A673 (cell line): ENCODE measurements at regions not wholly inside any gene's neighbourhood (a gene's known extent, or its start where the extent isn't known, plus 50 kb on each side); places are given as distances from the start of the nearest gene placed in this dataset.

Experiments
- EZH2 ChIP-seq: fragments of 200-600 bp; sonication (generic); IDR thresholded peaks from 2 replicates; pipeline ENCODE4 v1.6.1; 2017; ENCODE audit warnings: borderline replicate concordance, low read depth, mild to moderate bottlenecking, mixed read lengths, antibody characterized with exemption, low read length; ENCODE audit not compliant: poor library complexity, severe bottlenecking
- TF ChIP-seq, protein P1 (sequence below): fragments of 300-800, 200-600 bp; sonication (generic); conservative IDR thresholded peaks from 2 replicates; pipeline ENCODE4 v1.5.1; 2017; ENCODE audit warnings: low read depth, mild to moderate bottlenecking, antibody characterized with exemption, low read length, moderate library complexity, mixed read lengths

DNA sequence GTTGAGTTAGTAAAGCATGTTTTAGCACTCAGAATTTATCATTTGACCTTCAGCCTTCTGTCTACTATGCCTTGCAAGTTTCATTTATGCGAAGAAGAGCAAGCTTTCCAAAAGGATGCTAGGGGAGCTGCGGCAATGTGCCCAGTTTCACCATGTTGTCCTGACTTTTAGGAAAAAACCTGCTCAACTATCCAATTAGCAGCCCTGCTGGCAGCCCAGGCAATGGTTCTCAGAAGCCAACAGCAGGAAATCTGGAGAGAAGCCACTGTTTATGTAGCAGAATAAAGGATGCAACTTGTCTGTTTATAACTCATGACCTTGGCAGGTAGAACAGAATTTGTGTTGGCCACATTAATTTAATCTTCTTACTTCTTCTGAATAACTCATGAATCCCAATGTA lies 230.8 kb downstream of the ABCC12 start:
- TF ChIP-seq, protein P1, sequence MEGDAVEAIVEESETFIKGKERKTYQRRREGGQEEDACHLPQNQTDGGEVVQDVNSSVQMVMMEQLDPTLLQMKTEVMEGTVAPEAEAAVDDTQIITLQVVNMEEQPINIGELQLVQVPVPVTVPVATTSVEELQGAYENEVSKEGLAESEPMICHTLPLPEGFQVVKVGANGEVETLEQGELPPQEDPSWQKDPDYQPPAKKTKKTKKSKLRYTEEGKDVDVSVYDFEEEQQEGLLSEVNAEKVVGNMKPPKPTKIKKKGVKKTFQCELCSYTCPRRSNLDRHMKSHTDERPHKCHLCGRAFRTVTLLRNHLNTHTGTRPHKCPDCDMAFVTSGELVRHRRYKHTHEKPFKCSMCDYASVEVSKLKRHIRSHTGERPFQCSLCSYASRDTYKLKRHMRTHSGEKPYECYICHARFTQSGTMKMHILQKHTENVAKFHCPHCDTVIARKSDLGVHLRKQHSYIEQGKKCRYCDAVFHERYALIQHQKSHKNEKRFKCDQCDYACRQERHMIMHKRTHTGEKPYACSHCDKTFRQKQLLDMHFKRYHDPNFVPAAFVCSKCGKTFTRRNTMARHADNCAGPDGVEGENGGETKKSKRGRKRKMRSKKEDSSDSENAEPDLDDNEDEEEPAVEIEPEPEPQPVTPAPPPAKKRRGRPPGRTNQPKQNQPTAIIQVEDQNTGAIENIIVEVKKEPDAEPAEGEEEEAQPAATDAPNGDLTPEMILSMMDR: no peak
- TF ChIP-seq EZH2: no peak
